ENCODE measurements at regions not wholly inside any gene's neighbourhood (a gene's known extent, or its start where the extent isn't known, plus 50 kb on each side); places are given as distances from the start of the nearest gene placed in this dataset.
"Not testable (repeated sequence)": the region's sequence is repeated elsewhere in the genome, so short reads cannot be mapped to it uniquely, and the experiment has no call there.

GRCh38 chr2:187057466-187057865 is 208.5 kb upstream of the ZSWIM2 start:
- Mint-ChIP-seq H3K4me1 (no peaks in the 10 kb centered on the region), H3K36me3 (ENCODE audit: low read depth) (no peaks in the 10 kb centered on the region), H3K27me3 (no peaks in the 10 kb centered on the region), H3K4me3 (no peak overlapping the region), H3K27ac (no peak overlapping the region), H3K9me3 (peaks cover 3% of the 10 kb centered on the region)
- ChIA-PET POLR2A (no interaction called here), CTCF (no interaction called here)
- no peak for DNase-seq

GRCh38 chr2:187056416-187057334 is 207.7 kb upstream of the ZSWIM2 start:
- Mint-ChIP-seq H3K36me3 (ENCODE audit: low read depth) (no peaks in the 10 kb centered on the region), H3K4me3 (no peak overlapping the region), H3K27me3 (no peaks in the 10 kb centered on the region), H3K27ac (no peak overlapping the region), H3K9me3 (peaks cover 3% of the 10 kb centered on the region), H3K4me1 (peaks cover 3% of the 10 kb centered on the region)
- ChIA-PET CTCF (interaction anchor here (0.6 kb wide), 1 partner anchor 26 kb away, joined by 6 read pairs; no protein-coding TSS in a partner anchor), POLR2A (no interaction called here)
- no peak for DNase-seq

GRCh38 chr2:187055463-187055862 is 206.5 kb upstream of the ZSWIM2 start:
- no peak for DNase-seq
- Mint-ChIP-seq H3K27me3 (no peaks in the 10 kb centered on the region), H3K27ac (no peak overlapping the region), H3K4me1 (peaks cover 11% of the 10 kb centered on the region), H3K4me3 (no peak overlapping the region), H3K36me3 (ENCODE audit: low read depth) (no peaks in the 10 kb centered on the region), H3K9me3 (peaks cover 3% of the 10 kb centered on the region)
- CTCF ChIA-PET, result no interaction called here
- POLR2A ChIA-PET, result no interaction called here

- CTCF ChIA-PET, result no interaction called here
Observed at GRCh38 chr2:187054501-187055319, 205.7 kb upstream of the ZSWIM2 start.

GRCh38 chr2:187051350-187051749 is 202.4 kb upstream of the ZSWIM2 start:
- DNase-seq, result no peak
- Mint-ChIP-seq H3K9me3 (peaks cover 3% of the 10 kb centered on the region), H3K36me3 (ENCODE audit: low read depth) (no peaks in the 10 kb centered on the region), H3K4me1 (peaks cover 11% of the 10 kb centered on the region), H3K27ac (no peak overlapping the region), H3K4me3 (no peak overlapping the region), H3K27me3 (no peaks in the 10 kb centered on the region)
- CTCF ChIA-PET, result no interaction called here
- POLR2A ChIA-PET, result no interaction called here

More at GRCh38 chr2:187054501-187055319, 205.7 kb upstream of the ZSWIM2 start:
- no peak for DNase-seq
- Mint-ChIP-seq H3K36me3 (ENCODE audit: low read depth) (no peaks in the 10 kb centered on the region), H3K27me3 (no peaks in the 10 kb centered on the region), H3K27ac (no peak overlapping the region), H3K4me1 (peaks cover 11% of the 10 kb centered on the region), H3K4me3 (no peak overlapping the region), H3K9me3 (peaks cover 3% of the 10 kb centered on the region)
- POLR2A ChIA-PET, result no interaction called here

- H3K27ac Mint-ChIP-seq, result no peak overlapping the region
- H3K9me3 Mint-ChIP-seq, result peaks cover 3% of the 10 kb centered on the region
- no peaks in the 10 kb centered on the region for H3K36me3 Mint-ChIP-seq (ENCODE audit: low read depth)
- CTCF ChIA-PET, result no interaction called here
- H3K27me3 Mint-ChIP-seq, result no peaks in the 10 kb centered on the region
- H3K4me3 Mint-ChIP-seq, result no peak overlapping the region
- no peak for DNase-seq
- peaks cover 11% of the 10 kb centered on the region for H3K4me1 Mint-ChIP-seq
- POLR2A ChIA-PET, result no interaction called here
Observed at GRCh38 chr2:187050409-187050998, 201.5 kb upstream of the ZSWIM2 start.

GRCh38 chr2:187037310-187037709 is 188.3 kb upstream of the ZSWIM2 start:
- DNase-seq, result no peak
- no peaks in the 10 kb centered on the region for H3K4me1 Mint-ChIP-seq
- no peaks in the 10 kb centered on the region for H3K9me3 Mint-ChIP-seq
- no peak overlapping the region for H3K27ac Mint-ChIP-seq
- no peaks in the 10 kb centered on the region for H3K36me3 Mint-ChIP-seq (ENCODE audit: low read depth)
- CTCF ChIA-PET, result interaction anchor here (0.6 kb wide), 1 partner anchor 12 kb away, joined by 3 read pairs; no protein-coding TSS in a partner anchor
- POLR2A ChIA-PET, result no interaction called here
- H3K27me3 Mint-ChIP-seq, result no peaks in the 10 kb centered on the region
- H3K4me3 Mint-ChIP-seq, result no peak overlapping the region

- no peaks in the 10 kb centered on the region for H3K4me1 Mint-ChIP-seq
Observed at GRCh38 chr2:187034434-187034833, 185.5 kb upstream of the ZSWIM2 start.

GRCh38 chr2:187024739-187025138 is 175.8 kb upstream of the ZSWIM2 start:
- H3K36me3 Mint-ChIP-seq (ENCODE audit: low read depth), result no peaks in the 10 kb centered on the region
- H3K27me3 Mint-ChIP-seq, result no peaks in the 10 kb centered on the region
- no peak overlapping the region for H3K4me3 Mint-ChIP-seq
- ChIA-PET POLR2A (no interaction called here), CTCF (no interaction called here)
- DNase-seq, result no peak
- H3K27ac Mint-ChIP-seq, result no peak overlapping the region
- no peaks in the 10 kb centered on the region for H3K4me1 Mint-ChIP-seq
- peaks cover 7% of the 10 kb centered on the region for H3K9me3 Mint-ChIP-seq

More at GRCh38 chr2:187034434-187034833, 185.5 kb upstream of the ZSWIM2 start:
- H3K9me3 Mint-ChIP-seq, result no peaks in the 10 kb centered on the region
- H3K27ac Mint-ChIP-seq, result no peak overlapping the region
- DNase-seq, result no peak
- CTCF ChIA-PET, result no interaction called here
- H3K36me3 Mint-ChIP-seq (ENCODE audit: low read depth), result no peaks in the 10 kb centered on the region
- POLR2A ChIA-PET, result no interaction called here
- H3K27me3 Mint-ChIP-seq, result no peaks in the 10 kb centered on the region
- no peak overlapping the region for H3K4me3 Mint-ChIP-seq

- CTCF ChIA-PET; H3K9me3 Mint-ChIP-seq; DNase-seq; H3K4me3 Mint-ChIP-seq; H3K4me1 Mint-ChIP-seq; H3K27ac Mint-ChIP-seq; H3K36me3 Mint-ChIP-seq (ENCODE audit: low read depth); H3K27me3 Mint-ChIP-seq; POLR2A ChIA-PET: not testable (repeated sequence)
Observed at GRCh38 chr2:187023996-187024395, 175.0 kb upstream of the ZSWIM2 start.

GRCh38 chr2:187017438-187017837 is 168.5 kb upstream of the ZSWIM2 start:
- POLR2A ChIA-PET, result no interaction called here
- CTCF ChIA-PET, result no interaction called here
- Mint-ChIP-seq H3K4me3 (no peak overlapping the region), H3K9me3 (no peaks in the 10 kb centered on the region), H3K27ac (no peak overlapping the region), H3K36me3 (ENCODE audit: low read depth) (no peaks in the 10 kb centered on the region), H3K4me1 (no peaks in the 10 kb centered on the region), H3K27me3 (no peaks in the 10 kb centered on the region)
- no peak for DNase-seq

GRCh38 chr2:187013058-187013457 is 164.1 kb upstream of the ZSWIM2 start:
- no peaks in the 10 kb centered on the region for H3K9me3 Mint-ChIP-seq
- H3K4me3 Mint-ChIP-seq, result no peak overlapping the region
- ChIA-PET CTCF (no interaction called here), POLR2A (no interaction called here)
- H3K27me3 Mint-ChIP-seq, result no peaks in the 10 kb centered on the region
- no peaks in the 10 kb centered on the region for H3K36me3 Mint-ChIP-seq (ENCODE audit: low read depth)
- no peak overlapping the region for H3K27ac Mint-ChIP-seq
- no peak for DNase-seq
- no peaks in the 10 kb centered on the region for H3K4me1 Mint-ChIP-seq

GRCh38 chr2:187011206-187011832 is 162.3 kb upstream of the ZSWIM2 start:
- ChIA-PET CTCF (no interaction called here), POLR2A (no interaction called here)
- no peak for DNase-seq
- Mint-ChIP-seq H3K4me3 (no peak overlapping the region), H3K27me3 (no peaks in the 10 kb centered on the region), H3K36me3 (ENCODE audit: low read depth) (no peaks in the 10 kb centered on the region), H3K9me3 (no peaks in the 10 kb centered on the region), H3K4me1 (no peaks in the 10 kb centered on the region), H3K27ac (no peak overlapping the region)

Measured in activated CD4-positive, alpha-beta T cell treated with anti-CD3 and anti-CD28 coated beads, Interleukin-2, amount 10 ng/mL, durations not matched to agents 7 days and 5 days (primary cell).